Vagina (tissue), 2 donors: ENCODE measurements at regions not wholly inside any gene's neighbourhood (a gene's known extent, or its start where the extent isn't known, plus 50 kb on each side); places are given as distances from the start of the nearest gene placed in this dataset.

ENCODE experiments used
- DNase-seq, 2 donors: peaks; one replicate each; pipeline ENCODE4 v3.0.0-alpha.2; 2017; ENCODE audit errors: extremely low spot score in 2 of 2
- H3K27ac ChIP-seq: fragments of 200-600 bp; sonication (generic); one replicate; pipeline ENCODE4 v1.5.1; 2019
- H3K27me3 ChIP-seq: fragments of 200-600 bp; sonication (generic); one replicate; pipeline ENCODE4 v1.5.1; 2019
- H3K36me3 ChIP-seq, 2 donors: fragments of 200-600 bp; sonication (generic); one replicate each; pipeline ENCODE4 v1.5.1; 2017 to 2019
- H3K4me1 ChIP-seq: fragments of 200-600 bp; sonication (generic); one replicate; pipeline ENCODE4 v1.5.1; 2019
- H3K4me3 ChIP-seq, 2 donors: fragments of 200-600 bp; sonication (generic); 1 replicate in 1 of 2; 2 replicates in 1 of 2; pipeline ENCODE4 v1.5.1; 2016 to 2019
- H3K9me3 ChIP-seq: fragments of 200-600 bp; sonication (generic); one replicate; pipeline ENCODE4 v1.5.1; 2019
- CTCF ChIP-seq, 3 experiments: fragments of 450-650 bp in 2 of 3; fragments of 200-600 bp in 1 of 3; sonication (generic) in 1 of 3; IDR thresholded peaks; one replicate each; pipeline ENCODE4 v1.5.1; 2017 to 2019; ENCODE audit warnings: antibody characterized with exemption in 3 of 3, mild to moderate bottlenecking in 2 of 3, moderate library complexity in 2 of 3
- POLR2A ChIP-seq, 2 donors: fragments of 450-650 bp; IDR thresholded peaks; one replicate each; pipeline ENCODE4 v1.6.1; 2017; ENCODE audit warnings: antibody characterized with exemption in 2 of 2, mild to moderate bottlenecking in 2 of 2, moderate library complexity in 2 of 2
- POLR2AphosphoS5 ChIP-seq, 2 donors: sonication (generic); formaldehyde crosslinking; IDR thresholded peaks; one replicate each; pipeline ENCODE4 v1.9.0; 2017; ENCODE audit warnings: antibody characterized with exemption in 2 of 2, mild to moderate bottlenecking in 2 of 2, low read depth in 1 of 2; ENCODE audit not compliant: insufficient read depth in 1 of 2
- intact Hi-C: fragments of 100-400 bp; cut with DNase I; formaldehyde crosslinking; loops from one replicate; pipeline ENCODE4 v1.15.1; 2023

GRCh38 chr6:112752791-112753190 is 405.7 kb downstream of the RFPL4B start:
- H3K27ac ChIP-seq: no peak overlapping the region
- no peaks in the 10 kb centered on the region for H3K27me3 ChIP-seq
- intact Hi-C loops: no loop called here
- no peaks in the 10 kb centered on the region for H3K4me1 ChIP-seq
- no peaks in the 10 kb centered on the region for H3K9me3 ChIP-seq
- no peak overlapping the region for H3K4me3 ChIP-seq
- TF ChIP-seq CTCF (IDR thresholded peaks at IDR 0.05): no peak
- TF ChIP-seq POLR2AphosphoS5 (IDR thresholded peaks at IDR 0.05; ENCODE audit: insufficient read depth in 1 of 2, low read depth in 1 of 2): no peak
- TF ChIP-seq POLR2A (IDR thresholded peaks at IDR 0.05): no peak
- no peak for DNase-seq
- no peaks in the 10 kb centered on the region for H3K36me3 ChIP-seq

- DNase-seq: no peak
- Histone ChIP-seq H3K4me1 (no peaks in the 10 kb centered on the region), H3K36me3 (no peaks in the 10 kb centered on the region), H3K9me3 (no peaks in the 10 kb centered on the region), H3K27me3 (no peaks in the 10 kb centered on the region), H3K4me3 (no peak overlapping the region), H3K27ac (no peak overlapping the region)
- TF ChIP-seq POLR2A (IDR thresholded peaks at IDR 0.05): no peak
- TF ChIP-seq CTCF (IDR thresholded peaks at IDR 0.05): no peak
- TF ChIP-seq POLR2AphosphoS5 (IDR thresholded peaks at IDR 0.05; ENCODE audit: insufficient read depth in 1 of 2, low read depth in 1 of 2): no peak
- intact Hi-C loops: no loop called here
Measured at GRCh38 chr6:112760831-112761230, 413.7 kb downstream of the RFPL4B start.

GRCh38 chr6:112761740-112762139 is 414.6 kb downstream of the RFPL4B start:
- Histone ChIP-seq H3K4me3 (no peak overlapping the region), H3K27ac (no peak overlapping the region), H3K4me1 (no peaks in the 10 kb centered on the region), H3K27me3 (no peaks in the 10 kb centered on the region), H3K9me3 (no peaks in the 10 kb centered on the region), H3K36me3 (no peaks in the 10 kb centered on the region)
- no peak for TF ChIP-seq POLR2AphosphoS5 (IDR thresholded peaks at IDR 0.05; ENCODE audit: insufficient read depth in 1 of 2, low read depth in 1 of 2)
- no peak for TF ChIP-seq POLR2A (IDR thresholded peaks at IDR 0.05)
- no peak for TF ChIP-seq CTCF (IDR thresholded peaks at IDR 0.05)
- intact Hi-C loops: no loop called here
- DNase-seq: no peak

- no peak overlapping the region for H3K4me3 ChIP-seq
- no peak for TF ChIP-seq CTCF (IDR thresholded peaks at IDR 0.05)
- TF ChIP-seq POLR2A (IDR thresholded peaks at IDR 0.05): no peak
- intact Hi-C loops: no loop called here
- H3K36me3 ChIP-seq: no peaks in the 10 kb centered on the region
- H3K27ac ChIP-seq: no peak overlapping the region
- H3K9me3 ChIP-seq: no peaks in the 10 kb centered on the region
- no peaks in the 10 kb centered on the region for H3K27me3 ChIP-seq
- no peak for DNase-seq
- no peaks in the 10 kb centered on the region for H3K4me1 ChIP-seq
Measured at GRCh38 chr6:112764377-112764776, 417.2 kb downstream of the RFPL4B start.

GRCh38 chr6:112770308-112770707 is 423.2 kb downstream of the RFPL4B start:
- Histone ChIP-seq H3K36me3 (no peaks in the 10 kb centered on the region), H3K9me3 (no peaks in the 10 kb centered on the region), H3K27me3 (no peaks in the 10 kb centered on the region), H3K4me3 (no peak overlapping the region), H3K4me1 (no peaks in the 10 kb centered on the region), H3K27ac (no peak overlapping the region)
- intact Hi-C loops: no loop called here
- DNase-seq: no peak
- TF ChIP-seq CTCF (IDR thresholded peaks at IDR 0.05): no peak
- no peak for TF ChIP-seq POLR2AphosphoS5 (IDR thresholded peaks at IDR 0.05; ENCODE audit: insufficient read depth in 1 of 2, low read depth in 1 of 2)
- no peak for TF ChIP-seq POLR2A (IDR thresholded peaks at IDR 0.05)
